ENCODE measurements at regions not wholly inside any gene's neighbourhood (a gene's known extent, or its start where the extent isn't known, plus 50 kb on each side); places are given as distances from the start of the nearest gene placed in this dataset.

DNA sequence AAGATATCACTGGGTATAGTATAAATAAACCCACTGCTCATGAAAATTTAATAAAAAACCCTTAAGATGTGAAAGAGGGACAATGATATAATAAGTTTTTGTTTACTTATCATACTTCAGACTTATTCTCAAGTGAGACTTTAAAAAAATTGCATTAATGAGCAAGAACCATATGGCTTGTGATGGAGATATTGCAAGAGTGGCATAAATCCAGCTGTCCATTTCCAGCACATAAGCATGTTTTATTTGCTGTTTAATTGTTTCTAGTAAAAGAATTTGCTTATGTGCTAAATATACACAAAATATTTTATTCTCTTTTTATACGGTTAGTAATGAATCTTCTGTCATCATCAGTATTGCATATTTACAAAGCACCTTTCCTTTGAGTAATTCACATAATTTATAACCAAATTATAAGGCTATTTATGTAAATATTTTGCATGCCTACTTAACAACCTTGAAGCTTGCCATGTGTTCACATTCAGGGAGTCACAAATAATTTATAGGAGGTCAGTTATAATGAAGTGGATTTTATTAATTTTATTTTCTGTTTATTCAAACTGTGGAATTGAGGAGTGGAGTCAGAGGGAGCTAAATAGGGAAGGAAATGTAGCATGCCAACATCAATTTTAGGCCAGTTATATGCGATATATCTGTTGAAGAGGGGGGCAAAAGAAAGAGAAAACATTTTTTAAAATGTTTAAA lies 318.5 kb upstream of the CWC22 start:
- TF ChIP-seq POLR2A (IDR thresholded peaks at IDR 0.05; ENCODE audit: low read depth, low read length) (no peak), SMC3 (IDR thresholded peaks at IDR 0.05; ENCODE audit: low read depth, low read length) (no peak), RAD21 (IDR thresholded peaks at IDR 0.05; ENCODE audit: low read length) (no peak), MAZ (IDR thresholded peaks at IDR 0.05; ENCODE audit: borderline replicate concordance, low read depth, low read length) (no peak)
- TF ChIP-seq, protein P1, sequence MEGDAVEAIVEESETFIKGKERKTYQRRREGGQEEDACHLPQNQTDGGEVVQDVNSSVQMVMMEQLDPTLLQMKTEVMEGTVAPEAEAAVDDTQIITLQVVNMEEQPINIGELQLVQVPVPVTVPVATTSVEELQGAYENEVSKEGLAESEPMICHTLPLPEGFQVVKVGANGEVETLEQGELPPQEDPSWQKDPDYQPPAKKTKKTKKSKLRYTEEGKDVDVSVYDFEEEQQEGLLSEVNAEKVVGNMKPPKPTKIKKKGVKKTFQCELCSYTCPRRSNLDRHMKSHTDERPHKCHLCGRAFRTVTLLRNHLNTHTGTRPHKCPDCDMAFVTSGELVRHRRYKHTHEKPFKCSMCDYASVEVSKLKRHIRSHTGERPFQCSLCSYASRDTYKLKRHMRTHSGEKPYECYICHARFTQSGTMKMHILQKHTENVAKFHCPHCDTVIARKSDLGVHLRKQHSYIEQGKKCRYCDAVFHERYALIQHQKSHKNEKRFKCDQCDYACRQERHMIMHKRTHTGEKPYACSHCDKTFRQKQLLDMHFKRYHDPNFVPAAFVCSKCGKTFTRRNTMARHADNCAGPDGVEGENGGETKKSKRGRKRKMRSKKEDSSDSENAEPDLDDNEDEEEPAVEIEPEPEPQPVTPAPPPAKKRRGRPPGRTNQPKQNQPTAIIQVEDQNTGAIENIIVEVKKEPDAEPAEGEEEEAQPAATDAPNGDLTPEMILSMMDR (conservative IDR thresholded peaks at IDR 0.05; ENCODE audit: low read depth, low read length), result no peak
